Erythroblast (primary cell): ENCODE measurements at regions not wholly inside any gene's neighbourhood (a gene's known extent, or its start where the extent isn't known, plus 50 kb on each side); places are given as distances from the start of the nearest gene placed in this dataset.
"Not testable (repeated sequence)": the region's sequence is repeated elsewhere in the genome, so short reads cannot be mapped to it uniquely, and the experiment has no call there.

ENCODE experiments used
- GATA1 ChIP-seq: IDR thresholded peaks from 2 replicates; pipeline ENCODE4 v1.6.1; 2011; ENCODE audit warnings: low read depth, mild to moderate bottlenecking, control low read depth, low read length, moderate library complexity
- POLR2A ChIP-seq: IDR thresholded peaks from 2 replicates; pipeline ENCODE4 v1.6.1; 2011; ENCODE audit warnings: mild to moderate bottlenecking, low read length

- not testable (repeated sequence) for TF ChIP-seq POLR2A, GATA1
Observed at GRCh38 chr1:191083090-191083489, 605.4 kb upstream of the BRINP3 start.
